Muscle of arm (tissue), 1 donor: ENCODE measurements at regions not wholly inside any gene's neighbourhood (a gene's known extent, or its start where the extent isn't known, plus 50 kb on each side); places are given as distances from the start of the nearest gene placed in this dataset.
A peak's percentile ranks its signal among the peaks of the same experiment; 100 is the strongest.

Source experiments
- DNase-seq: peaks from one replicate; pipeline ENCODE4 v3.0.0-alpha.2; 2013

- DNase-seq, result no peak
Observed at GRCh38 chr15:37789397-37789786, 145.0 kb upstream of the TMCO5A start.

- no peak for DNase-seq
Observed at GRCh38 chr15:37789881-37790280, 144.6 kb upstream of the TMCO5A start.

- DNase-seq, result no peak
Observed at GRCh38 chr15:37791693-37792092, 142.7 kb upstream of the TMCO5A start.

GRCh38 chr15:37792351-37792750 is 142.1 kb upstream of the TMCO5A start:
- DNase-seq, result no peak

- DNase-seq, result no peak
Observed at GRCh38 chr15:37793851-37794250, 140.6 kb upstream of the TMCO5A start.

- no peak for DNase-seq
Observed at GRCh38 chr15:37794947-37795346, 139.5 kb upstream of the TMCO5A start.

GRCh38 chr15:37801529-37801928 is 132.9 kb upstream of the TMCO5A start:
- DNase-seq, result no peak

GRCh38 chr15:37806808-37807207 is 127.6 kb upstream of the TMCO5A start:
- no peak for DNase-seq

- no peak for DNase-seq
Observed at GRCh38 chr15:37810381-37810780, 124.1 kb upstream of the TMCO5A start.

- no peak for DNase-seq
Observed at GRCh38 chr15:37813306-37813705, 121.1 kb upstream of the TMCO5A start.

GRCh38 chr15:37814847-37815515 is 119.5 kb upstream of the TMCO5A start:
- peak; percentile 1 for DNase-seq

GRCh38 chr15:37818152-37818677 is 116.2 kb upstream of the TMCO5A start:
- no peak for DNase-seq

- no peak for DNase-seq
Observed at GRCh38 chr15:37819191-37819590, 115.2 kb upstream of the TMCO5A start.

- no peak for DNase-seq
Observed at GRCh38 chr15:37820380-37821128, 113.9 kb upstream of the TMCO5A start.

- no peak for DNase-seq
Observed at GRCh38 chr15:37823601-37824275, 110.7 kb upstream of the TMCO5A start.

- no peak for DNase-seq
Observed at GRCh38 chr15:37824717-37825382, 109.6 kb upstream of the TMCO5A start.

- no peak for DNase-seq
Observed at GRCh38 chr15:37837276-37837675, 97.2 kb upstream of the TMCO5A start.

GRCh38 chr15:37847776-37848175 is 86.7 kb upstream of the TMCO5A start:
- DNase-seq, result no peak

GRCh38 chr15:37856109-37856508 is 78.3 kb upstream of the TMCO5A start:
- no peak for DNase-seq

GRCh38 chr15:37860896-37861295 is 73.5 kb upstream of the TMCO5A start:
- no peak for DNase-seq

GRCh38 chr15:37865687-37866086 is 68.8 kb upstream of the TMCO5A start:
- no peak for DNase-seq

- no peak for DNase-seq
Observed at GRCh38 chr15:37870711-37871110, 63.7 kb upstream of the TMCO5A start.
